A673 (cell line): ENCODE measurements at regions not wholly inside any gene's neighbourhood (a gene's known extent, or its start where the extent isn't known, plus 50 kb on each side); places are given as distances from the start of the nearest gene placed in this dataset.
A peak's percentile ranks its signal among the peaks of the same experiment; 100 is the strongest.

Source experiments
- BruUV-seq: library from RNA; stranded (reverse); fragments of 400-500 nt; replicated peaks from 2 replicates; lab custom pipeline; 2021; lab: Mats Ljungman, UMichigan
- CTCF ChIA-PET: fragments of 300-600 bp; sonication (Branson Sonifier 250); formaldehyde crosslinking; loops from one replicate; lab custom pipeline; 2022; ENCODE audit warnings: antibody characterized with exemption; lab: Charles Lee
- POLR2A ChIA-PET: fragments of 300-600 bp; sonication (Branson Sonifier 250); formaldehyde crosslinking; loops from one replicate; lab custom pipeline; 2022; ENCODE audit warnings: antibody characterized with exemption; ENCODE audit not compliant: low non-redundant PET; lab: Charles Lee
- DNase-seq: peaks from one replicate; pipeline ENCODE4 v3.0.0-alpha.2; 2015; ENCODE audit warnings: low spot score
- H3K27ac ChIP-seq: fragments of 200-600 bp; sonication (generic); 2 replicates; pipeline ENCODE4 v1.5.1; 2016; ENCODE audit warnings: mixed run types, low read depth, mild to moderate bottlenecking, mixed read lengths, antibody characterized with exemption, low read length; ENCODE audit not compliant: poor library complexity, severe bottlenecking
- H3K27me3 ChIP-seq: fragments of 200-600 bp; sonication (generic); replicated peaks from 2 replicates; pipeline ENCODE4 v1.6.1; 2017; ENCODE audit warnings: mixed run types, low read depth, mild to moderate bottlenecking, mixed read lengths, antibody characterized with exemption, low read length; ENCODE audit not compliant: insufficient read depth, poor library complexity
- H3K36me3 ChIP-seq: fragments of 200-600 bp; sonication (generic); 2 replicates; pipeline ENCODE4 v1.6.1; 2016; ENCODE audit warnings: mixed run types, mild to moderate bottlenecking, mixed read lengths, antibody characterized with exemption, low read length; ENCODE audit not compliant: insufficient read depth, poor library complexity, severe bottlenecking
- H3K4me1 ChIP-seq: fragments of 200-600 bp; sonication (generic); 2 replicates; pipeline ENCODE4 v1.6.1; 2017; ENCODE audit warnings: mixed run types, mild to moderate bottlenecking, mixed read lengths, antibody characterized with exemption, low read length; ENCODE audit not compliant: insufficient read depth, poor library complexity, severe bottlenecking
- H3K4me3 ChIP-seq: fragments of 200-600 bp; sonication (generic); 2 replicates; pipeline ENCODE4 v1.5.1; 2016; ENCODE audit warnings: low read depth, mixed run types, mild to moderate bottlenecking, mixed read lengths, low read length; ENCODE audit not compliant: poor library complexity, severe bottlenecking
- H3K9me3 ChIP-seq: fragments of 200-600 bp; sonication (generic); 2 replicates; pipeline ENCODE4 v1.6.1; 2016; ENCODE audit warnings: mixed run types, low read depth, mild to moderate bottlenecking, mixed read lengths, antibody characterized with exemption, low read length; ENCODE audit not compliant: poor library complexity, severe bottlenecking
- EZH2 ChIP-seq: fragments of 200-600 bp; sonication (generic); IDR thresholded peaks from 2 replicates; pipeline ENCODE4 v1.6.1; 2017; ENCODE audit warnings: borderline replicate concordance, low read depth, mild to moderate bottlenecking, mixed read lengths, antibody characterized with exemption, low read length; ENCODE audit not compliant: poor library complexity, severe bottlenecking
- intact Hi-C: fragments of 100-400 bp; cut with micrococcal nuclease; formaldehyde crosslinking; loops from one replicate; pipeline ENCODE4 v1.10.0; 2022; ENCODE audit not compliant: unreplicated experiment
- TF ChIP-seq, protein P1 (sequence below): fragments of 300-800, 200-600 bp; sonication (generic); conservative IDR thresholded peaks from 2 replicates; pipeline ENCODE4 v1.5.1; 2017; ENCODE audit warnings: low read depth, mild to moderate bottlenecking, antibody characterized with exemption, low read length, moderate library complexity, mixed read lengths

DNA sequence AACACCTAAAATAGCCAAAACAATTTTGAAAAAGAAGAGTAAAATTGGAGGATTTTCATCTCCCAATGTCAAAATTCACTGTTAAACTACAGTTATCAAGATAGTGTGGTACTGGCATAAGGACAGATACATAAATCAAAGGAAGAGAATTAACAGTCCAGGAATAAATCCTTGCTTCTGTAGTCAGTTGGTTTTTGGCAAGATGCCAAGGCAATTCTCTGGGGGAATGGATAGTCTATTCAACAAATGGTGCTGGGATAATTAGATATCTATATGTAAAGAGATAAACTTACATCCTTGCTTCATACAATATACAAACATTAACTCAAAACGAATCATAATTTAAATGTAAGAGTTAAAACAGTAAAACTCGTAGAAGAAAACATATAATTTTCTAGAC is 57.9 kb upstream of the SELENOK start:
- ChIA-PET CTCF (no interaction called here), POLR2A (no interaction called here)
- Histone ChIP-seq H3K27me3 (no peaks in the 10 kb centered on the region), H3K9me3 (peaks cover 6% of the 10 kb centered on the region), H3K4me1 (peaks cover 5% of the 10 kb centered on the region), H3K4me3 (no peak overlapping the region), H3K36me3 (no peaks in the 10 kb centered on the region), H3K27ac (no peak overlapping the region)
- intact Hi-C loops: no loop called here
- peak; percentile 70 for DNase-seq
- no peak for TF ChIP-seq EZH2
- TF ChIP-seq, protein P1, sequence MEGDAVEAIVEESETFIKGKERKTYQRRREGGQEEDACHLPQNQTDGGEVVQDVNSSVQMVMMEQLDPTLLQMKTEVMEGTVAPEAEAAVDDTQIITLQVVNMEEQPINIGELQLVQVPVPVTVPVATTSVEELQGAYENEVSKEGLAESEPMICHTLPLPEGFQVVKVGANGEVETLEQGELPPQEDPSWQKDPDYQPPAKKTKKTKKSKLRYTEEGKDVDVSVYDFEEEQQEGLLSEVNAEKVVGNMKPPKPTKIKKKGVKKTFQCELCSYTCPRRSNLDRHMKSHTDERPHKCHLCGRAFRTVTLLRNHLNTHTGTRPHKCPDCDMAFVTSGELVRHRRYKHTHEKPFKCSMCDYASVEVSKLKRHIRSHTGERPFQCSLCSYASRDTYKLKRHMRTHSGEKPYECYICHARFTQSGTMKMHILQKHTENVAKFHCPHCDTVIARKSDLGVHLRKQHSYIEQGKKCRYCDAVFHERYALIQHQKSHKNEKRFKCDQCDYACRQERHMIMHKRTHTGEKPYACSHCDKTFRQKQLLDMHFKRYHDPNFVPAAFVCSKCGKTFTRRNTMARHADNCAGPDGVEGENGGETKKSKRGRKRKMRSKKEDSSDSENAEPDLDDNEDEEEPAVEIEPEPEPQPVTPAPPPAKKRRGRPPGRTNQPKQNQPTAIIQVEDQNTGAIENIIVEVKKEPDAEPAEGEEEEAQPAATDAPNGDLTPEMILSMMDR: no peak
- no TSS peak for BruUV-seq

DNA sequence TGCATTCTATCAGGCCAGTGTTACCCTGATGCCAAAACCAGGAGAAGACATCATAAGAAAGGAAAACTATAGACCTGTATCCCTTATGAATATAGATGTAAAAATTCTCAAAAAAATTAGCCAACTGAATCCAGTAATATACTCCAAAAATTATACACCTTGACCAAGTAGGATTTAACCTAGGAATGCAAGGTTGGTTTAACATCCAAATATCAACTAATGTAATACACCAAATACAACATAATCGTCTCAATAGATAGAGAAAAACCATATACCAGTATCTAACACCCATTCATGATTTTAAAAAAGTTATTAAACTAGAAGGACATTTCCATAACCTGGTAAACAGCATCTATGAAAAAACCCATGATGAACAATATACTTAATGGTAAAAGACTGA is 56.5 kb upstream of the SELENOK start:
- TF ChIP-seq, protein P1: no peak
- TF ChIP-seq EZH2: no peak
- intact Hi-C loops: no loop called here
- H3K4me1 ChIP-seq: peaks cover 5% of the 10 kb centered on the region
- no peaks in the 10 kb centered on the region for H3K27me3 ChIP-seq
- no peak overlapping the region for H3K4me3 ChIP-seq
- no TSS peak for BruUV-seq
- H3K9me3 ChIP-seq: peaks cover 6% of the 10 kb centered on the region
- no peak overlapping the region for H3K27ac ChIP-seq
- POLR2A ChIA-PET: no interaction called here
- H3K36me3 ChIP-seq: no peaks in the 10 kb centered on the region
- CTCF ChIA-PET: no interaction called here
- no peak for DNase-seq

DNA sequence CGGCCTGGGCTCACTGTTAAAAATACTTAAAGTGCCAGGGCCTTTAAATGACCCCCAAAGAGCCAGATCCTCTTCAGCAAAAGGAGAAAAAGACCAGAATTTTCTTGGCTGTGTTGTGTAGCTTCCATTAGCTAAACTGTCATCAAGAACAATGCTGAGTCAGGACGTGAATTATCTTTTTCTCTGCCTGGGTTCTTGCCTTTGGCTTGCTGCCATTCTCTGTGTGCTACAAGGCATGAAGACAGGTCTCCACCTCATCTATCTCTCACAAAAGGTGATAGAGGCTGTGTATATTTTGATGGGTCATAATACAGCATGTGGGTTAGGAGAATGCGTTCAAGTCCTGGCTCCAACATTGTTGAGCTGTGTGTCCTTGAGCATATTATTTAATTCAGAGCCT is 52.4 kb upstream of the SELENOK start:
- Histone ChIP-seq H3K36me3 (no peaks in the 10 kb centered on the region), H3K4me3 (no peak overlapping the region), H3K4me1 (peaks cover 6% of the 10 kb centered on the region), H3K27me3 (no peaks in the 10 kb centered on the region), H3K9me3 (peaks cover 6% of the 10 kb centered on the region), H3K27ac (no peak overlapping the region)
- POLR2A ChIA-PET: no interaction called here
- CTCF ChIA-PET: no interaction called here
- intact Hi-C loops: no loop called here
- no peak for DNase-seq
- no TSS peak for BruUV-seq
- TF ChIP-seq EZH2: no peak
- TF ChIP-seq, protein P1: no peak
